NT2/D1 (cell line): ENCODE measurements at regions not wholly inside any gene's neighbourhood (a gene's known extent, or its start where the extent isn't known, plus 50 kb on each side); places are given as distances from the start of the nearest gene placed in this dataset.

Source experiments
- YY1 ChIP-seq: IDR thresholded peaks from 2 replicates; pipeline ENCODE4 v1.6.1; 2011; ENCODE audit not compliant: insufficient read length, insufficient read depth
- ZNF274 ChIP-seq: IDR thresholded peaks from 2 replicates; pipeline ENCODE4 v1.6.1; 2011; ENCODE audit warnings: mild to moderate bottlenecking, low read depth, low read length

- no peak for TF ChIP-seq YY1
- no peak for TF ChIP-seq ZNF274
Measured at GRCh38 chr2:479490-480176, 191.7 kb upstream of the ALKAL2 start.
